ENCODE measurements at regions not wholly inside any gene's neighbourhood (a gene's known extent, or its start where the extent isn't known, plus 50 kb on each side); places are given as distances from the start of the nearest gene placed in this dataset.

DNA sequence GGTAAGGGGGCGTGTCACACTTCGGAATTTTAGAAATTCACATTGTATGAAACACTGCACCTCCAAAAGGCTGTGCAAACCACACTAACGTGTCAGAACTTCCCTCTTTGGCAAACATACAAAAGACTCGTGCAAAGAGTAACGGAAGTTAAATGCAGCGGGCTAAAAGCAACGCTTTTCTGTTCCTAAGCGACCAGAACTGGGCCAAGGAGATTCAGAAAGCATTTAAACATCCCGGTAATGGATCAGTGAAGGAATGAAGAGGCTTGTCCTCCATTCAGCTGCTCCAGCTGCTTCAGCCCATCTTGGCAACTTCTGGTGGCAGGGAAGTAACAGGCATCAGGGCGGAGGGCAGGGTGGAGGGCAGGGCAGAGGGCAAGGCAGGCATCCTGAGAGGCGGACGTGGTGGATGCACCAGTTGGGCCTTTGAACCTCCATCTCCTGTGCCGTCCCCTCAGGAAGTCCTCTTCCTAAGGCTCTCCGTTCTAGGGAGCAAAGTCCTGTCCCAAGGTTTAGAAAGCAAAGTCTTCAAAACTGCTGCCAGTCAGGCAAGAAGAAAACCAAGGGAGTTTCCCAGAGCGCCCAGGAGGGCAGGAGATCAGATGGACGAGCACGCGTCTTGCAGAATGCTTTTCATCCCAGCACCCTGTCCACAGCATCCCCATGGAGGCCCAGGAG is 230.7 kb downstream of the ZNF516 start:
- DNase-seq: no peak
- Mint-ChIP-seq H3K9me3 (no peaks in the 10 kb centered on the region), H3K4me3 (no peak overlapping the region), H3K27me3 (ENCODE audit: insufficient read depth) (no peaks in the 10 kb centered on the region), H3K27ac (no peak overlapping the region), H3K36me3 (ENCODE audit: low read depth) (no peaks in the 10 kb centered on the region), H3K4me1 (peaks cover 5% of the 10 kb centered on the region)
- H3K27me3 ChIP-seq (ENCODE audit: control insufficient read depth, insufficient read depth, low read length, poor library complexity, severe bottlenecking): no peaks in the 10 kb centered on the region
- no peaks in the 10 kb centered on the region for H3K9me3 ChIP-seq (ENCODE audit: control insufficient read depth, low read length)
- no peak overlapping the region for H3K9ac ChIP-seq (ENCODE audit: extremely low read depth, low read length, poor library complexity, severe bottlenecking)
- 94% methylated on average over 18 of the region's 18 CpGs for WGBS, 2 experiments (ENCODE audit: insufficient coverage in 1 of 2, insufficient read length in 1 of 2)
- TF ChIP-seq, protein P1, sequence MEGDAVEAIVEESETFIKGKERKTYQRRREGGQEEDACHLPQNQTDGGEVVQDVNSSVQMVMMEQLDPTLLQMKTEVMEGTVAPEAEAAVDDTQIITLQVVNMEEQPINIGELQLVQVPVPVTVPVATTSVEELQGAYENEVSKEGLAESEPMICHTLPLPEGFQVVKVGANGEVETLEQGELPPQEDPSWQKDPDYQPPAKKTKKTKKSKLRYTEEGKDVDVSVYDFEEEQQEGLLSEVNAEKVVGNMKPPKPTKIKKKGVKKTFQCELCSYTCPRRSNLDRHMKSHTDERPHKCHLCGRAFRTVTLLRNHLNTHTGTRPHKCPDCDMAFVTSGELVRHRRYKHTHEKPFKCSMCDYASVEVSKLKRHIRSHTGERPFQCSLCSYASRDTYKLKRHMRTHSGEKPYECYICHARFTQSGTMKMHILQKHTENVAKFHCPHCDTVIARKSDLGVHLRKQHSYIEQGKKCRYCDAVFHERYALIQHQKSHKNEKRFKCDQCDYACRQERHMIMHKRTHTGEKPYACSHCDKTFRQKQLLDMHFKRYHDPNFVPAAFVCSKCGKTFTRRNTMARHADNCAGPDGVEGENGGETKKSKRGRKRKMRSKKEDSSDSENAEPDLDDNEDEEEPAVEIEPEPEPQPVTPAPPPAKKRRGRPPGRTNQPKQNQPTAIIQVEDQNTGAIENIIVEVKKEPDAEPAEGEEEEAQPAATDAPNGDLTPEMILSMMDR (conservative IDR thresholded peaks at IDR 0.05): no peak
- no peak overlapping the region for H3K4me3 ChIP-seq (ENCODE audit: low read length)
- no peaks in the 10 kb centered on the region for H3K4me1 ChIP-seq (ENCODE audit: control insufficient read depth, insufficient read depth, low read length)
- H3K36me3 ChIP-seq (ENCODE audit: control insufficient read depth, insufficient read depth, low read length): no peaks in the 10 kb centered on the region
- no peak overlapping the region for H3K27ac ChIP-seq (ENCODE audit: low read depth, low read length)

DNA sequence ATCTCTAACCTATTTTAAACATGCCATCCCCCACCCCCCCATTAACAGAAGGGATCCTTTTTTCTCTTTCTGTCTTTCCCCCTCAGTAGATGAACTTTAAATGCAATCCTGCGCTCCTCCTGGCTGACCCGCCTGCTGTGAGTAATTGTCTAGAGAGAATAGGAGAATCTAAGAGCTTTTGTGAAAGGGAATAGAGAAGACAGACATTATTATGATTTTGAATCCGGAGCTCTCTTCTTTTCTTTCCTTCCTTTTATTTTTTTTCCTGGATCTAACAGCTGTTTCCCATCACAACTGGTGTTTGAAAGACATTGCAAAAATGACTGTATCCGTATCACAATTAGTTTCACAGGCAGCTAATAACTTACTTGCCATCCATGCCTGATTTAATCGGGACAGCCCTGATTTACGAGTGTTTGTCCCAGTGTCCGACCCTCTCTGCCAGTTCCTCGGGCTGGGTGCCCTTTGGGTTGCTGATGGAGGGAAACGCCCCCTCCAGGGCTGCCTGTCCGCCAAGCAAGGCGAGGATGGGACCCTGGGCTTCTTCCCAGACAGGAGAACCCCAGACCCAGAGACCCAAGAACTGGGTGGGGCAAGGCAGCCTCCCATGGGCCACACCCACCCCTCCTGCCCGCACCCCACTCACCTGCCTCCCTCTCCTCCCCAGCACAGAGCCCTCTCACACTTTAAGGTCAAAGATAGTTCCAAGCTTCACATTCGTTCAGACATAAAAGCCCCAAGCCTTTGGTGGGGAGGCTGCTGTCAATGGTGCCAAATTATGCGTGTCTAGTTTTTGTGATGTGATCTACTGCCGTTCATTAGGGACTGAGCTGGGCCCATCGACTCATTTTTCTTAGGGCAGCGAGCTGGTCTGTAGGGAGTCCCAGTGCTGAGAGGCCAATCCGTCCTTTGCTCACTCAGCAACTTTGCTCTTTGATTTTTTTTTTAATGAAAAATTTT is 231.7 kb downstream of the ZNF516 start:
- WGBS, 2 experiments (ENCODE audit: insufficient coverage in 1 of 2, insufficient read length in 1 of 2): 73 to 82% methylated on average over 8 to 18 of the region's 18 CpGs
- H3K9me3 Mint-ChIP-seq: no peaks in the 10 kb centered on the region
- no peak overlapping the region for H3K4me3 Mint-ChIP-seq
- TF ChIP-seq, protein P1 (conservative IDR thresholded peaks at IDR 0.05): no peak
- H3K36me3 ChIP-seq (ENCODE audit: control insufficient read depth, insufficient read depth, low read length): no peaks in the 10 kb centered on the region
- DNase-seq: no peak
- H3K36me3 Mint-ChIP-seq (ENCODE audit: low read depth): no peaks in the 10 kb centered on the region
- no peaks in the 10 kb centered on the region for H3K27me3 ChIP-seq (ENCODE audit: control insufficient read depth, insufficient read depth, low read length, poor library complexity, severe bottlenecking)
- H3K27ac Mint-ChIP-seq: no peak overlapping the region
- peaks cover 5% of the 10 kb centered on the region for H3K4me1 Mint-ChIP-seq
- no peak overlapping the region for H3K9ac ChIP-seq (ENCODE audit: extremely low read depth, low read length, poor library complexity, severe bottlenecking)
- no peaks in the 10 kb centered on the region for H3K9me3 ChIP-seq (ENCODE audit: control insufficient read depth, low read length)
- peak overlapping the region; percentile 76 for H3K27ac ChIP-seq (ENCODE audit: low read depth, low read length)
- no peak overlapping the region for H3K4me3 ChIP-seq (ENCODE audit: low read length)
- no peaks in the 10 kb centered on the region for H3K4me1 ChIP-seq (ENCODE audit: control insufficient read depth, insufficient read depth, low read length)
- H3K27me3 Mint-ChIP-seq (ENCODE audit: insufficient read depth): no peaks in the 10 kb centered on the region

DNA sequence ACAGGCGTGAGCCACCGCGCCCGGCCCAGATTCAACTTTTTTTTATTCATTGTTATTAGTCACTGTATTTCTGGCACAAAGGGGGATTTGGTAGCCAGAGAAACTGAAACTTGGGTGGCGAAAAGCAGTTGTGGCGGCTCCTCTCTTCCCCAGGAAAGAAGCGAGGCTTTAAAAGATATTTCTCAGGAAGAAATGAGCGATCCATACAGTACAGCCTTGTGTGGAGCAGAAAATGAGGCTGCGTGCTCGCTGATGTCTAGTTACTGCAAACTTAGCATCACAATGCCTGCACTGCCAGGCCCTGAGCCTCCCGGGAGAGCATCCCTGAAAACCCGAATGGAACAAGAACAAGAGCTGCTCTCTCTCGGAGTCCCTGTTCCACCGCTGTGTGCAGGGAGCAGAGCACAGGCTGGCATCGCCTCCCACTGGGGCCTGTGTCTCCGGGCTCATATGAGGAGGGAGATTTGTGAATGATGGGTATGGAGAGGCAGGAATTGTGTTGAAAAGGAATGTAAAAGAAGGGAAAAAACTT is 234.0 kb downstream of the ZNF516 start:
- H3K36me3 Mint-ChIP-seq (ENCODE audit: low read depth): no peaks in the 10 kb centered on the region
- peak overlapping the region; percentile 45 for H3K27ac ChIP-seq (ENCODE audit: low read depth, low read length)
- no peak overlapping the region for H3K27ac Mint-ChIP-seq
- 62 to 78% methylated on average over 11 to 12 of the region's 16 CpGs for WGBS, 2 experiments (ENCODE audit: insufficient coverage in 1 of 2, insufficient read length in 1 of 2)
- TF ChIP-seq, protein P1 (conservative IDR thresholded peaks at IDR 0.05): no peak
- no peaks in the 10 kb centered on the region for H3K9me3 Mint-ChIP-seq
- no peak overlapping the region for H3K4me3 Mint-ChIP-seq
- no peaks in the 10 kb centered on the region for H3K27me3 ChIP-seq (ENCODE audit: control insufficient read depth, insufficient read depth, low read length, poor library complexity, severe bottlenecking)
- H3K9me3 ChIP-seq (ENCODE audit: control insufficient read depth, low read length): no peaks in the 10 kb centered on the region
- no peaks in the 10 kb centered on the region for H3K36me3 ChIP-seq (ENCODE audit: control insufficient read depth, insufficient read depth, low read length)
- H3K4me1 Mint-ChIP-seq: peaks cover 7% of the 10 kb centered on the region
- H3K4me1 ChIP-seq (ENCODE audit: control insufficient read depth, insufficient read depth, low read length): no peaks in the 10 kb centered on the region
- H3K9ac ChIP-seq (ENCODE audit: extremely low read depth, low read length, poor library complexity, severe bottlenecking): no peak overlapping the region
- no peak for DNase-seq
- H3K27me3 Mint-ChIP-seq (ENCODE audit: insufficient read depth): no peaks in the 10 kb centered on the region
- no peak overlapping the region for H3K4me3 ChIP-seq (ENCODE audit: low read length)

All from endodermal cell (in vitro differentiated cells).